IgD-negative memory B cell (primary cell): ENCODE measurements at regions not wholly inside any gene's neighbourhood (a gene's known extent, or its start where the extent isn't known, plus 50 kb on each side); places are given as distances from the start of the nearest gene placed in this dataset.

Source experiments
- H3K27ac Mint-ChIP-seq, 3 donors: one replicate each; pipeline ENCODE4 v1.8.0; 2020 to 2022; ENCODE audit warnings: mild to moderate bottlenecking in 3 of 3, mixed read lengths in 3 of 3, moderate library complexity in 1 of 3
- H3K27me3 Mint-ChIP-seq: one replicate; pipeline ENCODE4 v1.8.0; 2021; ENCODE audit warnings: mixed read lengths
- H3K36me3 Mint-ChIP-seq: one replicate; pipeline ENCODE4 v1.8.0; 2020; ENCODE audit warnings: mild to moderate bottlenecking, mixed read lengths
- H3K4me1 Mint-ChIP-seq, 3 donors: one replicate each; pipeline ENCODE4 v1.8.0; 2020 to 2022; ENCODE audit warnings: mixed read lengths in 3 of 3, mild to moderate bottlenecking in 1 of 3
- H3K4me3 Mint-ChIP-seq, 4 donors: one replicate each; pipeline ENCODE4 v1.8.0; 2020 to 2022; ENCODE audit warnings: mild to moderate bottlenecking in 4 of 4, mixed read lengths in 4 of 4, moderate library complexity in 3 of 4
- H3K9me3 Mint-ChIP-seq, 3 donors: one replicate each; pipeline ENCODE4 v1.8.0; 2020 to 2021; ENCODE audit warnings: mixed read lengths in 3 of 3, mild to moderate bottlenecking in 1 of 3

- H3K9me3 Mint-ChIP-seq = peaks cover 0 to 3% (median 0%) of the 10 kb centered on the region in 3 donors
- no peak overlapping the region for H3K27ac Mint-ChIP-seq
- H3K4me3 Mint-ChIP-seq = no peak overlapping the region
- no peaks in the 10 kb centered on the region for H3K27me3 Mint-ChIP-seq
- peaks cover 3 to 4% (median 3%) of the 10 kb centered on the region in 3 donors for H3K4me1 Mint-ChIP-seq
- peaks cover 4% of the 10 kb centered on the region for H3K36me3 Mint-ChIP-seq
These were observed 166.8 kb downstream of the BACH1 start for GRCh38 chr21:29465546-29465945.

- Mint-ChIP-seq H3K27me3 (no peaks in the 10 kb centered on the region), H3K4me3 (no peak overlapping the region), H3K9me3 (no peaks in the 10 kb centered on the region), H3K27ac (no peak overlapping the region), H3K36me3 (no peaks in the 10 kb centered on the region), H3K4me1 (peaks cover 7 to 10% (median 8%) of the 10 kb centered on the region in 3 donors)
These were observed 167.8 kb downstream of the BACH1 start for GRCh38 chr21:29466532-29466931.

GRCh38 chr21:29470397-29470796 is 171.7 kb downstream of the BACH1 start:
- no peaks in the 10 kb centered on the region for H3K27me3 Mint-ChIP-seq
- no peaks in the 10 kb centered on the region for H3K9me3 Mint-ChIP-seq
- peaks cover 7 to 11% (median 11%) of the 10 kb centered on the region in 3 donors for H3K4me1 Mint-ChIP-seq
- H3K36me3 Mint-ChIP-seq = no peaks in the 10 kb centered on the region
- H3K27ac Mint-ChIP-seq = no peak overlapping the region
- H3K4me3 Mint-ChIP-seq = no peak overlapping the region

- Mint-ChIP-seq H3K27me3 (no peaks in the 10 kb centered on the region), H3K9me3 (no peaks in the 10 kb centered on the region), H3K36me3 (peaks cover 4% of the 10 kb centered on the region), H3K4me1 (peaks cover 12 to 17% (median 17%) of the 10 kb centered on the region in 3 donors), H3K27ac (peak overlapping the region in 1 of 3 donors; percentile 7), H3K4me3 (no peak overlapping the region)
These were observed 175.1 kb downstream of the BACH1 start for GRCh38 chr21:29473808-29474207.

- no peak overlapping the region for H3K27ac Mint-ChIP-seq
- peaks cover 4% of the 10 kb centered on the region for H3K36me3 Mint-ChIP-seq
- no peaks in the 10 kb centered on the region for H3K27me3 Mint-ChIP-seq
- no peak overlapping the region for H3K4me3 Mint-ChIP-seq
- H3K4me1 Mint-ChIP-seq = peaks cover 11 to 17% (median 15%) of the 10 kb centered on the region in 3 donors
- no peaks in the 10 kb centered on the region for H3K9me3 Mint-ChIP-seq
These were observed 176.6 kb downstream of the BACH1 start for GRCh38 chr21:29475329-29475728.

- Mint-ChIP-seq H3K4me3 (no peak overlapping the region), H3K4me1 (peaks cover 4 to 6% (median 6%) of the 10 kb centered on the region in 3 donors), H3K27me3 (no peaks in the 10 kb centered on the region), H3K36me3 (peaks cover 4% of the 10 kb centered on the region), H3K9me3 (no peaks in the 10 kb centered on the region), H3K27ac (peak overlapping the region in 1 of 3 donors; percentile 6)
These were observed 178.6 kb downstream of the BACH1 start for GRCh38 chr21:29477347-29477746.

- Mint-ChIP-seq H3K27me3 (no peaks in the 10 kb centered on the region), H3K36me3 (peaks cover 7% of the 10 kb centered on the region), H3K27ac (peak overlapping the region in 1 of 3 donors; percentile 6), H3K4me1 (peaks cover 4 to 8% (median 6%) of the 10 kb centered on the region in 3 donors), H3K9me3 (no peaks in the 10 kb centered on the region), H3K4me3 (no peak overlapping the region)
These were observed 179.2 kb downstream of the BACH1 start for GRCh38 chr21:29477941-29478340.

GRCh38 chr21:29481081-29481480 is 182.4 kb downstream of the BACH1 start:
- peaks cover 9% of the 10 kb centered on the region for H3K36me3 Mint-ChIP-seq
- peaks cover 0 to 3% (median 2%) of the 10 kb centered on the region in 3 donors for H3K9me3 Mint-ChIP-seq
- H3K4me3 Mint-ChIP-seq = no peak overlapping the region
- no peak overlapping the region for H3K27ac Mint-ChIP-seq
- H3K4me1 Mint-ChIP-seq = peaks cover 4 to 7% (median 6%) of the 10 kb centered on the region in 3 donors
- no peaks in the 10 kb centered on the region for H3K27me3 Mint-ChIP-seq

GRCh38 chr21:29481641-29482040 is 182.9 kb downstream of the BACH1 start:
- Mint-ChIP-seq H3K36me3 (peaks cover 9% of the 10 kb centered on the region), H3K9me3 (peaks cover 0 to 3% (median 2%) of the 10 kb centered on the region in 3 donors), H3K27me3 (no peaks in the 10 kb centered on the region), H3K27ac (no peak overlapping the region), H3K4me1 (peaks cover 1 to 2% (median 2%) of the 10 kb centered on the region in 3 donors), H3K4me3 (no peak overlapping the region)

- no peak overlapping the region for H3K27ac Mint-ChIP-seq
- no peak overlapping the region for H3K4me3 Mint-ChIP-seq
- peaks cover 0 to 2% (median 0%) of the 10 kb centered on the region in 3 donors for H3K4me1 Mint-ChIP-seq
- H3K36me3 Mint-ChIP-seq = peaks cover 8% of the 10 kb centered on the region
- H3K27me3 Mint-ChIP-seq = no peaks in the 10 kb centered on the region
- peaks cover 0 to 3% (median 2%) of the 10 kb centered on the region in 3 donors for H3K9me3 Mint-ChIP-seq
These were observed 187.6 kb downstream of the BACH1 start for GRCh38 chr21:29486306-29486807.
